ENCODE measurements at regions not wholly inside any gene's neighbourhood (a gene's known extent, or its start where the extent isn't known, plus 50 kb on each side); places are given as distances from the start of the nearest gene placed in this dataset.

DNA sequence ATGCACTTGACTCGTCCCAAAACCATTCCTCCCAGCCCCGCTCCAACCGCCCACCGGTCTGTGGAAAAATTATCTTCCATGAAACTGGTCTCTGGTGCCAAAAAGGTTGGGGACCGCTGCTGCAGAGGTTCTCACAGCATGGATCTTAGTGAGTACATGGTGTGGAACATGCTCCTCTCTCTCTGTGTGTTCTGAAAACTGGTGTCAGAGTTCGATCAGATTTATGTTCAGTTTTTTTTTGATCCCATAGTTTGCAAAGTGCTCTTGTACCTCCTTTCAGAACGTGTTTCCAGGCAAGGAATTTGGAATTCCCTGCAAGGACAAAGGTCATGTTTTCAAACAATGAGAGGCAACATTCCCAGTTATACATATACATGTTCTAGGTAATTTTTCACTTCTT lies 61.2 kb upstream of the FAM171A1 start:
- H3K27me3 ChIP-seq (ENCODE audit: insufficient read depth, low read length), result peaks cover 7% of the 10 kb centered on the region
- no peak overlapping the region for H3K4me2 ChIP-seq (ENCODE audit: low read length)
- H3K79me2 ChIP-seq (ENCODE audit: insufficient read depth, low read length), result no peaks in the 10 kb centered on the region
- Mint-ChIP-seq H3K27me3 (ENCODE audit: low read depth, unreplicated experiment) (no peaks in the 10 kb centered on the region), H3K9me3 (ENCODE audit: unreplicated experiment) (no peaks in the 10 kb centered on the region), H3K4me3 (ENCODE audit: unreplicated experiment) (no peak overlapping the region), H3K27ac (ENCODE audit: unreplicated experiment) (no peak overlapping the region), H3K36me3 (ENCODE audit: low read depth, unreplicated experiment) (no peaks in the 10 kb centered on the region), H3K4me1 (ENCODE audit: low read depth, unreplicated experiment) (no peaks in the 10 kb centered on the region)
- no peak overlapping the region for H3K9ac ChIP-seq (ENCODE audit: low read length)
- H3K36me3 ChIP-seq (ENCODE audit: insufficient read depth, low read length), result no peaks in the 10 kb centered on the region
- peaks cover 5% of the 10 kb centered on the region for H3K4me1 ChIP-seq (ENCODE audit: insufficient read depth, low read length)
- H4K20me1 ChIP-seq (ENCODE audit: insufficient read depth, low read length), result no peaks in the 10 kb centered on the region
- H3K4me3 ChIP-seq (ENCODE audit: insufficient read depth, low read depth, low read length), result no peak overlapping the region
- H3K27ac ChIP-seq (ENCODE audit: low read depth, low read length), result no peak overlapping the region
- TF ChIP-seq, protein P1, sequence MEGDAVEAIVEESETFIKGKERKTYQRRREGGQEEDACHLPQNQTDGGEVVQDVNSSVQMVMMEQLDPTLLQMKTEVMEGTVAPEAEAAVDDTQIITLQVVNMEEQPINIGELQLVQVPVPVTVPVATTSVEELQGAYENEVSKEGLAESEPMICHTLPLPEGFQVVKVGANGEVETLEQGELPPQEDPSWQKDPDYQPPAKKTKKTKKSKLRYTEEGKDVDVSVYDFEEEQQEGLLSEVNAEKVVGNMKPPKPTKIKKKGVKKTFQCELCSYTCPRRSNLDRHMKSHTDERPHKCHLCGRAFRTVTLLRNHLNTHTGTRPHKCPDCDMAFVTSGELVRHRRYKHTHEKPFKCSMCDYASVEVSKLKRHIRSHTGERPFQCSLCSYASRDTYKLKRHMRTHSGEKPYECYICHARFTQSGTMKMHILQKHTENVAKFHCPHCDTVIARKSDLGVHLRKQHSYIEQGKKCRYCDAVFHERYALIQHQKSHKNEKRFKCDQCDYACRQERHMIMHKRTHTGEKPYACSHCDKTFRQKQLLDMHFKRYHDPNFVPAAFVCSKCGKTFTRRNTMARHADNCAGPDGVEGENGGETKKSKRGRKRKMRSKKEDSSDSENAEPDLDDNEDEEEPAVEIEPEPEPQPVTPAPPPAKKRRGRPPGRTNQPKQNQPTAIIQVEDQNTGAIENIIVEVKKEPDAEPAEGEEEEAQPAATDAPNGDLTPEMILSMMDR (IDR thresholded peaks at IDR 0.05; ENCODE audit: insufficient read depth, low read depth, low read length), result no peak
- no peak for TF ChIP-seq EZH2 (IDR thresholded peaks at IDR 0.05; ENCODE audit: insufficient read depth, low read length)
- DNase-seq (ENCODE audit: low read depth), result no peak
- H2AFZ ChIP-seq (ENCODE audit: low read depth, low read length), result no peak overlapping the region
- H3K9me3 ChIP-seq (ENCODE audit: insufficient read depth, low read depth, low read length), result no peaks in the 10 kb centered on the region
- FAIRE-seq, result no peak

DNA sequence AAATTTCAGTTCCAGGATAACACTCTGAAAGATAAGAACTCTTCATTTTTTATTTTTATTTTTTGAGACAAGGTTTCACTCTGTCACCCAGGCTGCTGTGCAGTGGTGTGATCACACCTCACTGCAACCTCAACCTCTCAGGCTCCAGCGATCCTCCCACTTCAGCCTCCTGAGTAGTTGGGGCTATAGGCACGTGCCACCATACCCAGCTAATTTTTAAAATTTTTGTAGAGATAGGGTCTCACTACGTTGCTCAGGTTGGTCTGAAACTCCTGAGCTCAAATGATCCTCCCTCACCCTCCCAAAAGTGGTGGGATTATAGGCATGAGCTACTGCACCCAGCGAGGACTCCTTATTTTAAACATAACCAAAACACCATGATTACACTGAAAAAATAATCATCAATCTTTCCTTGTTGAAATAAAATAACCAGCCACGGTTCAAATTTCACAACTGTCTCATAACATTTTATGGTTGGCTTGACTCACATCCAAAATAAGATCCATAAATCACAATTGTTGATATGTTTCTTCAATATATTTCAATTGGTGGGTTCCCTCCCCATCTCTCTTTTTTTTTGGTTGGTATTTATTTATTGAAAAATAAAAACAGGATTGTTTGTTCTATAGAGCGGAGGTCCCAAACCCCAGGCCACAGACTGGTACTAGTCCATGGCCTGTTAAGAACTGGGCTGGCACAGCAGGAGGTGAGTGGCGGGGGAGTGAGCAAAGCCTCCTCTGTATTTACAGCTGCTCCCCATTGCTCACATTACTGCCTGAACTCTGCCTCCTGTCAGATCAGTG lies 60.1 kb upstream of the FAM171A1 start:
- H3K27ac Mint-ChIP-seq (ENCODE audit: unreplicated experiment), result no peak overlapping the region
- no peak overlapping the region for H3K4me2 ChIP-seq (ENCODE audit: low read length)
- no peak overlapping the region for H3K27ac ChIP-seq (ENCODE audit: low read depth, low read length)
- TF ChIP-seq, protein P1 (IDR thresholded peaks at IDR 0.05; ENCODE audit: insufficient read depth, low read depth, low read length), result no peak
- no peak for TF ChIP-seq EZH2 (IDR thresholded peaks at IDR 0.05; ENCODE audit: insufficient read depth, low read length)
- no peaks in the 10 kb centered on the region for H3K79me2 ChIP-seq (ENCODE audit: insufficient read depth, low read length)
- H3K36me3 ChIP-seq (ENCODE audit: insufficient read depth, low read length), result no peaks in the 10 kb centered on the region
- H3K27me3 ChIP-seq (ENCODE audit: insufficient read depth, low read length), result peaks cover 7% of the 10 kb centered on the region
- no peaks in the 10 kb centered on the region for H3K36me3 Mint-ChIP-seq (ENCODE audit: low read depth, unreplicated experiment)
- no peak for FAIRE-seq
- H3K9ac ChIP-seq (ENCODE audit: low read length), result no peak overlapping the region
- no peaks in the 10 kb centered on the region for H4K20me1 ChIP-seq (ENCODE audit: insufficient read depth, low read length)
- no peak overlapping the region for H3K4me3 ChIP-seq (ENCODE audit: insufficient read depth, low read depth, low read length)
- H3K9me3 Mint-ChIP-seq (ENCODE audit: unreplicated experiment), result no peaks in the 10 kb centered on the region
- H2AFZ ChIP-seq (ENCODE audit: low read depth, low read length), result no peak overlapping the region
- DNase-seq (ENCODE audit: low read depth), result no peak
- no peaks in the 10 kb centered on the region for H3K4me1 Mint-ChIP-seq (ENCODE audit: low read depth, unreplicated experiment)
- H3K4me1 ChIP-seq (ENCODE audit: insufficient read depth, low read length), result peaks cover 5% of the 10 kb centered on the region
- no peaks in the 10 kb centered on the region for H3K9me3 ChIP-seq (ENCODE audit: insufficient read depth, low read depth, low read length)
- no peaks in the 10 kb centered on the region for H3K27me3 Mint-ChIP-seq (ENCODE audit: low read depth, unreplicated experiment)
- H3K4me3 Mint-ChIP-seq (ENCODE audit: unreplicated experiment), result no peak overlapping the region

DNA sequence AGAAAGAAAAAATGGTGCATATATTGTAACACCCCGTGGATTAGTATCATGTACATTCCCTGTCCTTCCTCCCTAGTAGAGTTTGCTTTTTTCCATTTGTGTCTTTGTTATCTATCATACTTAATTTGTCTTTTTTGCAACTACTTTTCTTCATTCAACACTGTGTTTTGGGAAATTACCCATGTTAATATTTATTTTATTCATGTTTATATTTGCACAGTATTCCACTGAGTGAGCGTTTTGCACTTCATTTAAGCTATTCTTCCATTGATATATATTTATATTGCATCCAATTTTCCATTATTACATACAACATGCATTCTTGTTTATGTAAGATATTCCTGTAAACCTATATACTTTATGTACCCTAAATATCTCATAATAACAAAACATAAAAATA lies 57.6 kb upstream of the FAM171A1 start:
- Histone ChIP-seq H3K4me2 (ENCODE audit: low read length) (no peak overlapping the region), H3K27me3 (ENCODE audit: insufficient read depth, low read length) (peaks cover 7% of the 10 kb centered on the region), H3K79me2 (ENCODE audit: insufficient read depth, low read length) (no peaks in the 10 kb centered on the region), H3K36me3 (ENCODE audit: insufficient read depth, low read length) (no peaks in the 10 kb centered on the region), H3K4me1 (ENCODE audit: insufficient read depth, low read length) (no peaks in the 10 kb centered on the region), H3K4me3 (ENCODE audit: insufficient read depth, low read depth, low read length) (no peak overlapping the region), H4K20me1 (ENCODE audit: insufficient read depth, low read length) (no peaks in the 10 kb centered on the region), H3K9me3 (ENCODE audit: insufficient read depth, low read depth, low read length) (no peaks in the 10 kb centered on the region), H2AFZ (ENCODE audit: low read depth, low read length) (no peak overlapping the region), H3K9ac (ENCODE audit: low read length) (no peak overlapping the region), H3K27ac (ENCODE audit: low read depth, low read length) (no peak overlapping the region)
- Mint-ChIP-seq H3K27ac (ENCODE audit: unreplicated experiment) (no peak overlapping the region), H3K4me1 (ENCODE audit: low read depth, unreplicated experiment) (no peaks in the 10 kb centered on the region), H3K36me3 (ENCODE audit: low read depth, unreplicated experiment) (no peaks in the 10 kb centered on the region), H3K27me3 (ENCODE audit: low read depth, unreplicated experiment) (no peaks in the 10 kb centered on the region), H3K9me3 (ENCODE audit: unreplicated experiment) (no peaks in the 10 kb centered on the region), H3K4me3 (ENCODE audit: unreplicated experiment) (no peak overlapping the region)
- no peak for TF ChIP-seq EZH2 (IDR thresholded peaks at IDR 0.05; ENCODE audit: insufficient read depth, low read length)
- TF ChIP-seq, protein P1 (IDR thresholded peaks at IDR 0.05; ENCODE audit: insufficient read depth, low read depth, low read length), result no peak
- DNase-seq (ENCODE audit: low read depth), result no peak
- FAIRE-seq, result no peak

All from astrocyte (in vitro differentiated cells and primary cell).